Breast epithelium (tissue), 3 donors: ENCODE measurements at regions not wholly inside any gene's neighbourhood (a gene's known extent, or its start where the extent isn't known, plus 50 kb on each side); places are given as distances from the start of the nearest gene placed in this dataset.

Experiments used
- CTCF ChIP-seq, 3 donors: fragments of 450-650 bp; IDR thresholded peaks; one replicate each; pipeline ENCODE4 v1.5.1; 2016 to 2017; ENCODE audit warnings: antibody characterized with exemption in 3 of 3, mild to moderate bottlenecking in 3 of 3, moderate library complexity in 3 of 3
- POLR2AphosphoS5 ChIP-seq, 3 donors: sonication (generic); formaldehyde crosslinking; IDR thresholded peaks; one replicate each; pipeline ENCODE4 v1.6.1; 2017; ENCODE audit warnings: antibody characterized with exemption in 3 of 3

- TF ChIP-seq CTCF (IDR thresholded peaks at IDR 0.05) (no peak), POLR2AphosphoS5 (IDR thresholded peaks at IDR 0.05) (no peak)
Observed at GRCh38 chr1:232467073-232467760, 162.7 kb downstream of the SIPA1L2 start.
